Fibroblast of lung (primary cell): ENCODE measurements at regions not wholly inside any gene's neighbourhood (a gene's known extent, or its start where the extent isn't known, plus 50 kb on each side); places are given as distances from the start of the nearest gene placed in this dataset.

Experiments
- EZH2 ChIP-seq: IDR thresholded peaks from 2 replicates; pipeline ENCODE4 v1.5.1; 2012; ENCODE audit warnings: low read length, control low read depth, mild to moderate bottlenecking; ENCODE audit errors: missing control alignments
- TF ChIP-seq, protein P1 (sequence below), 2 donors: IDR thresholded peaks in 1 of 2; conservative IDR thresholded peaks in 1 of 2; 1 replicate in 1 of 2; 2 replicates in 1 of 2; pipeline ENCODE4 v1.5.1; 2011 to 2012; ENCODE audit warnings: low read length in 2 of 2, control low read depth in 1 of 2, inconsistent platforms in 1 of 2, low read depth in 1 of 2, mild to moderate bottlenecking in 1 of 2

DNA sequence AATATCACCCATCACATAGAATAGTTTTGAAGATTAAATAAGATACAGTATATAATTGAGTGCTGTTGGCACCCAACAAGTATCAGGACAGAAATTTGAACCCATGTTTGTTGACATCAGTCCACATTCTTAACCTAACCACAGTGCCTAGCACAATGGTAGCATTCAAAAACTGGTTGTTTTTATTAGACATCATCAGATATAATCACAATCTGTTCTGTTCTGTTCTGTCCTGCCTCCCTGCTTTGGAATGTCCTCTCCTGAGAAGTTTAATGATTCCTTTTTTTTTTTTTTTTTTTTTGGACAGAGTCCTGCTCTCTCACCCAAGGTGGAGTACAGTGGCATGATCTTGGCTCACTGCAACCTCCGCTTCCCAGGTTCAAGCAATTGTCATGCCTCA is 476.6 kb downstream of the RMST start:
- TF ChIP-seq EZH2: no peak
- TF ChIP-seq, protein P1, sequence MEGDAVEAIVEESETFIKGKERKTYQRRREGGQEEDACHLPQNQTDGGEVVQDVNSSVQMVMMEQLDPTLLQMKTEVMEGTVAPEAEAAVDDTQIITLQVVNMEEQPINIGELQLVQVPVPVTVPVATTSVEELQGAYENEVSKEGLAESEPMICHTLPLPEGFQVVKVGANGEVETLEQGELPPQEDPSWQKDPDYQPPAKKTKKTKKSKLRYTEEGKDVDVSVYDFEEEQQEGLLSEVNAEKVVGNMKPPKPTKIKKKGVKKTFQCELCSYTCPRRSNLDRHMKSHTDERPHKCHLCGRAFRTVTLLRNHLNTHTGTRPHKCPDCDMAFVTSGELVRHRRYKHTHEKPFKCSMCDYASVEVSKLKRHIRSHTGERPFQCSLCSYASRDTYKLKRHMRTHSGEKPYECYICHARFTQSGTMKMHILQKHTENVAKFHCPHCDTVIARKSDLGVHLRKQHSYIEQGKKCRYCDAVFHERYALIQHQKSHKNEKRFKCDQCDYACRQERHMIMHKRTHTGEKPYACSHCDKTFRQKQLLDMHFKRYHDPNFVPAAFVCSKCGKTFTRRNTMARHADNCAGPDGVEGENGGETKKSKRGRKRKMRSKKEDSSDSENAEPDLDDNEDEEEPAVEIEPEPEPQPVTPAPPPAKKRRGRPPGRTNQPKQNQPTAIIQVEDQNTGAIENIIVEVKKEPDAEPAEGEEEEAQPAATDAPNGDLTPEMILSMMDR (conservative IDR thresholded peaks at IDR 0.05 in 1 of 2, IDR thresholded peaks at IDR 0.05 in 1 of 2; ENCODE audit: low read depth in 1 of 2, low read length in 2 of 2): no peak
